HG03025 (cell line): ENCODE measurements at regions not wholly inside any gene's neighbourhood (a gene's known extent, or its start where the extent isn't known, plus 50 kb on each side); places are given as distances from the start of the nearest gene placed in this dataset.
"Not testable (repeated sequence)": the region's sequence is repeated elsewhere in the genome, so short reads cannot be mapped to it uniquely, and the experiment has no call there.

ENCODE experiments used
- ATAC-seq: cut with Tn5 transposase; IDR thresholded peaks from one replicate; pipeline ENCODE4 v1.9.1; 2021; ENCODE audit warnings: mild to moderate bottlenecking, moderate library complexity; ENCODE audit not compliant: unreplicated experiment, low FRiP score

DNA sequence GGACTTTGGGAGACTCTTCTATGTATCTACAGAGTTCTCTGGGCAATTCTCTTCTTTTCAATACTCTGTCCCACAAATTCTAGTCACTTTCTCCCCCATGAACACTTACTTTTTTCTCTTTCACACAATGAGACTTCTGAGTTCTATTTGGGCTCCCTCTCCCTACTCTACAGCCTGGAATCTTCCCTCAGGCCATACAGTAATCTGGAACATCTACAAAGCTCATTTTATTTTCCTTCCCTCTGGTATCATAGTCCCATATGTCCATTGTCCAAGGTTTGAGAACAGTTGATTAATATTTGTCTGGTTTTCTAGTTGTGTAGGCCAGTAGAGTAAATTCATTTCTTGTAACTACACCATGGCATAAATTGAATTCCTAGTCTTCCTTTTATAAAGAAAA, 544.6 kb upstream of the RAG2 start:
- no peak for ATAC-seq

DNA sequence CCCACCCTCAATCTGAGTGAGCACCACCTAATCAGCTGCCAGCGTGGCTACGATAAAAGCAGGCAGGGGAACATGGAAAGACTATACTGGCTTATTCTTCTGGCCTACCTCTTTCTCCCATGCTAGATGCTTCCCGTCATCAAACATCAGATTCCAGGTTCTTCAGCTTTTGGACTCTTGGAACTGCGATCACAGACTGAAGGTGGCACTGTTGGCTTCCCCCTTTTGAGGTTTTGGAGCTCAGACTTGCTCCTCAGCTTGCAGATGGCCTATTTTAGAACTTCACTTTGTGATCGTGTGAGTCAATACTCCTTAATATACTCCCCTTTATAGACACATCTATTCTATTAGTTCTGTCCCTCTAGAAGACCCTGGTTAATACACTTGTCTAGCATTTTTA, 543.7 kb upstream of the RAG2 start:
- no peak for ATAC-seq

DNA sequence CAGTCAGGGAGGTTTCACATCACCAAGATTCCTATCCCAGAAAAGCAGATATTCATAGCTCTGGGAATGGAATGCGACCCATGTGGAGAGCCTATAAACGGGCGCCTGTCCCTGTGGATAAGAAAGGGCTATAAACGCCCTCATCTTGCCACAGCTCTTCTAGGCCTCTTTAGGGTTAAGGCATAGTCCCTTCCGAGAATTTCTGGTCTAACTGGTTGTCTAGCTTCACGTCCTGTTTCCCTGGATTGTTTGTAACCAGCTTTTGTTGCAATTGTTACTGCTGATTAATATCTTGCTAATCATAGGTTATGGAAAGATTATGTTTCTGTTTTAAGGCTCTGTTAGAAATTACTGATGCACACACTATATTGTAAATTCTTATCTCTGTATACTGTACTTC, 537.6 kb upstream of the RAG2 start:
- not testable (repeated sequence) for ATAC-seq

DNA sequence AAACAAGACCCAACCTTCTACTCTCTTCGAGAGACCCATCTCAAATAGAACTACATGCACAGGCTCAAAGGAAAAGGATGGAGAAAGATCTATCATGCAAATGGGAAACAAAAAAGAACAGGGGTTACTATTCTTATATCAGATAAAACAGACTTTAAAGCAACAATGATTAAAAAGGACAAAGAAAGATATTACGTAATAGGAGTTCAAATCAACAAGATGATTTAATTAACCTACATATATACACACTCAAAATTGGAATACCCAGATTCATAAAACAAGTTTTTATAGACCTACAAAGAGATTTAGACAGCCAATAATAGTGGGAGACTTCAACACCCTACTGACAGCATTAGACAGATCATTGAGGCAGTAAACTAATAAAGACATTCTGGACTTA, 536.6 kb upstream of the RAG2 start:
- ATAC-seq = no peak

DNA sequence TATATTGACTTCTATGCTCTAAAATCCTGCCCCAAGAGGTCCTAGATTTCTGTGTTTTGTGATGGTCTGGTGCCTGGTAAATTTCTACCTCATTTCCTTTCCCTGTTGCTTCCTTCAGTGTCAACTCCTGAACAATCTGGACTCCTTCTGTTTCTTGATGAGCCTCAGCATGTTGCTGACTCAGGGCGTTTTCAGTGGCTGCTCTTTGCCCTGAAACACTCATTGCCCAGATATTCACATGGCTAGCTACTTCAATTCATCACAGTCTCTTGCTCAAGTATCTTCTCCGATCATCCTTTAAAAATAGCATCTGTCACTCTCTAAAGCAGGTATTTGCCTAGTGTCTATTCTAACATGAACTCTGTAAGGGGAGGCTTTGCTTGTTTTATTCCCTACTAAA, 526.3 kb upstream of the RAG2 start:
- ATAC-seq = no peak

DNA sequence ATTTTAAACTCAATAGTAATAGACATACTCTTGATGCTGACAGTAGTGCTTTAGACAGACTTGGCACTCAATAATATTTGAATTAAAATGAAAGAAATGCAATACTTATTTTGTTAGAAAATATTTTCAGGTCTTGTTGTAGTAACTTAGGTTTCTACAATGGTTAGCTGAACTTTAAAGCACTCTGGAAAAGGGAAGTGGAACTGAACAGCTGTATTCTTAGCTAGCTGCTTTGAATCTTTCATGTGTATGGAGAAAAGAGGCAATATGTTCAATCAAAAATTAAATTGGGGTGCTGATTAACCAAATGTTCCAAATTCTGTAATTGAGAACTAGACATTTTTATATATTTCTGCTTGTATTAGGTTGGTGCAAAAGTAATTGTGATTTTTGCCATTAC, 517.9 kb upstream of the RAG2 start:
- ATAC-seq = peak; percentile 76

DNA sequence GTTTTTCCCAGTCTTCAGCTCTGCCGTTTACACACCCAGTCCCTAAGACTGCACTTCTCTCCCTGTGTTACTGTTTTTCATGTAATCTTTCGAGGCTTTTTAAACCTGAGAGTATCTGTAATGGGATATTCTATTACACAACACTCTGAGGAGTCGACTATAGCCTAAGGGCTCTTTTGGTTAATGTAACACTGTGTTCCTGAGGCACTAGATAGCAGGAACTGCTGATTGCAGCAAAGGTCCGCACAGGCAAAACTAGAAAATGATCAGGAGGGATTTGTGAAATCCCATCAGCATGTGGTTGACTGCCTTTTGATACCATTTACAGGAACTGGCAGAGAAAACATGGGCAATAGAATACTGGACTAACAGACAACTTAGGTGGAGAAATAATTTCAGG, 512.3 kb upstream of the RAG2 start:
- ATAC-seq = no peak

DNA sequence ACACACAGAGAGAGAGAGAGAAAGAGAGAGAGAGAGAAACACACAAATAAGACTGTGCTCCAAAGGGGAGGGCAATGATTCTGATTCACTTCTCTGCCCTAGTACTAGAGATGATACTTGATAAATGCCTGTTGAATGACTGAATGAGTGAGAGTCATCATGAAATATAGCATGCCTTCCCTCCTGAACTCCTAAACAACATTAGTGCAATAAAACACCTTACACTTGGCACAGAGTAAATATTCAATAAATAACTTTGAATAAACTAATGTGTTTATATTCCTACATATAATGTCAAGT, 511.2 kb upstream of the RAG2 start:
- no peak for ATAC-seq

DNA sequence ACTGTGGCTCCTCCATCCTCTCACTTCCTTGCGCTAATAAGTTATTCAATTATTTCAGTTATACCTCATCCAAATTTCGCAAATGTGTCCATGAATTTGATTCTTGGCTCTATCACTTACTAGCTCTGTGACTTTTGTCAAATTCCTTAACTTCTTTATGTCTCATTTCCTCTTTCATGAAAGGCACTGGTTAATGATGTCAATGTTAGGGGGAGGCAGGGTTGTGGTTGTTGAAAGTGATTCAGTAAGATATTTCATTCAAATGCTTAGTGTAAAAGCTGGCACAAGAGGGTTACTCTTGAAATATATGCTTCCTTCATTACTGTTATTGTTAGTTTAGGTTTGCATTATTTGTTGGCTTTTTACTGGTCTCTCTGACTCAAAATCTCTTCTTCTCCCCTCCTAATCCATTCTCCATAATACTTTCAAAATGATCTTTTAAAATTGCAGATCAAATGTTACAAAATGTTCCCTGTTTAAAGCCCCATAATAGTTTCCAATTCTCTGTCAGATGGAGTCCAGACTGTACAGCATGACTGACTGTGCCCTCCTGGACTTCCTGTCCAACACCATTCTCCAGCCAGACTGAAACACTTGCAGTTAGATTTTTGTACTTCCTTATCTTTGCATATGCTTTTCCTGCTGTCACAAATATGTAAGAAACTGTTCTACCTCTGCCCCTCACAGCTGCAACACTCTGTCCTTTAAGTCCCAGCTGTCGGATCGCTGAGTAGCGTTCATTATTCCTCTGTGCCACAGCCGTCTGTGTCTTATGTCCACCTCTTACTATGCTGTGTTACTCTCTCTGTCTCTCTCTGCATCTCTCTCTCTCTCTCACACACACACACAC, 510.6 kb upstream of the RAG2 start:
- no peak for ATAC-seq

DNA sequence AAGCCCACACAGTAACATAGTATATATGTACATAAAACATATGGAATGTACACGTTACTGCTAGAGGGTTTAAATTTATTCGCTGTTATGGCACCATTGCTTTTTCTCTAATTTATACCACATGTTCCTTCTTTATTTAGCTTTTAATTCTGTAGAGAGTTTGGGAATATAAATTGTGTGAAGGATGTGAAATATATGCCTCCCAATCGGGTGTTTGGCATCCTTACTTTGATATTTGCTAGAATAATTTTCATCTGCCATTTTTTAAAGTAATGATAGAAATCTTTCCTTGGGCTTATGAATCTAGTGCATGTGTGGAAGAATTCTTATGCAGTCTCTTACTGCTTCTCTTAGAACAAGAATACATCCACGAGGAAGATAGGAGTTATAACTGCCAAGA, 509.8 kb upstream of the RAG2 start:
- ATAC-seq = no peak

DNA sequence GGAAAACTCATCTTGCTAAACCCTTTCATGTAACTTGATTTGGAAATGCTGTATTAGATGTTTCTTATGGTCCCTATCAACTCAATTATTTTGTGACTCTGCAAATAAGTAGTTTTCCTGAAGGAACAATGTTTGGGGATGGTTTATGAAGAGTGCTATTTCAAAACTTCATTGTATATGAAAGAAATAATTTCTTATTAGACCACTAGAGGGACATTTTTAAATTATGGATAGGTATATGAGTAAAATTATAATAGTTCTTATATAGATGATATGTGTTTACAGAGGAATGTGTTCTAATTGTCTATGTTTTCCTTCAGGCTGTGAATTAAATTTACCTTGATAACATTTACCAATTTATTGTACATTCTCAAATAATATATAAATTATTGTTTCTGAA, 509.4 kb upstream of the RAG2 start:
- no peak for ATAC-seq

DNA sequence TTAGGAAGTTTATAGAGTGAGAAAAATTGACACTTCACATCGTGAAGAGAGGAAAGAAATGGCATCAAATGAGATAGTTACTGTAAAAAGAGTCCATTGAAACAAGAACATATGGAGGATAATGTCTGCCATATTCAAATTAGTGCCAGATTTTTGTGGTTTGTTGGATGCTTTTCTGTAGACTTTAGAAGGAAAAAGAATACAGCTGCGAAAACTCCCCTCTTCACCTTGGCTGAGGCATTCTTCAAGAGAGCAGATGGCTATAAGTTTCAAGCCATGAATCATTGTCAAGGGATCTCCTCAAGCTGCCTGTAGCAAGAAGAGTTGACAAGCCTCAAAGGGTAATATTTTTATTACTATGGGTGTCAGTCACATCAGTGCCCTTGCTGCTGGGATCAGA, 507.4 kb upstream of the RAG2 start:
- no peak for ATAC-seq

DNA sequence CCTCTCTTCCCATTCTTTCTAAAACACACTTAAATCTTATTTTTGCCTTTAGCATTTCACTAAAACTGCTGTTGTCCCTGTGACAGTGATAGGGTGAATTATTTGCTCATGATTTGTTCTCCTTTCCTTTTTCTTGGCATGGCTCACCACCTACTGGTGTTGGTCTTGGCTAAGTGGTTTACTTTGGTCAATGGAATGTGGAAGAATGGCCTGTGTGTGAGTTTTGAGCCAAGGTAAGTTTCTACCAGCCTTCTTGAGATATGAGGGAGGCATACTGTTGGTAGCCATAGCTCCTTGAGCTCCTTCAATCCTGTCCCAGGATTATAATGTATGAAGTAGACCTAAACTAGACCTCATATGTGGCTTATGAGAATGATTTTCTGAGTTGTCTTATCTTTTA, 506.3 kb upstream of the RAG2 start:
- no peak for ATAC-seq

DNA sequence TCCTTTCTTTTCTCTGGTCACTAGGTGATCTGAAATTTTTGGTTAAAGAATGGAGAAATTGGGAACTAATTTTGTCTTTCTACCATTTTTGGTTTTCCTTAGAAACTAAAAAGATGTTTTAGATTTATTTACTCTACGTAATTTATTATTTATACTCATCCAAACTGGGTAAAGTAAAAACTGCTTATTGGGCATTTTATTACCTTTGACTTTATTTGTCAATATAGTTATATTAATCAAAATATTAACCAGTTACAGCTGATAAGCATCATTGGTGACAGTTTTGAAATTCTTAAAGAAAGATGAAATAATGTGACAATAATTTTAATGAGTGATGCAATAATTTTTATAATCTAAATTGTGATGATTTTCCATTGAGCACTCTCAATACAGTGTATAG, 502.0 kb upstream of the RAG2 start:
- ATAC-seq = no peak

DNA sequence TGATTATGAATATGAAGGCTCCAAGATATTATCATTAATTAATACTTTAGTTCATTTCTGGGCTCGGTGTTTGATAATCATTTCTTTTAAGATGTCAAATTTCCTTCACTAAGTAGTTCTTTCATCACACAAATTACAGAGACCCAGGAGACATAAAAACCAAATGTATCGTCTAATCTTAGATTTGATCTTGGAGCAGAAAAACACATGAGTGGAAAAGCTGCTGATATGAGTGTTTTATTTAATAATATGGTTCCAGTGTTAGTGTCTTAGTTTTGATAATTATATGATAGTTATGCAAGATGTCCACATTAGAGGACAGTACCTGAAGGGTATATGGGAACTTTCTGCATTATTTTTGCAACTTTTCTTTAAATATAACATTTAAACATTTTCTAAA, 494.5 kb upstream of the RAG2 start:
- no peak for ATAC-seq

DNA sequence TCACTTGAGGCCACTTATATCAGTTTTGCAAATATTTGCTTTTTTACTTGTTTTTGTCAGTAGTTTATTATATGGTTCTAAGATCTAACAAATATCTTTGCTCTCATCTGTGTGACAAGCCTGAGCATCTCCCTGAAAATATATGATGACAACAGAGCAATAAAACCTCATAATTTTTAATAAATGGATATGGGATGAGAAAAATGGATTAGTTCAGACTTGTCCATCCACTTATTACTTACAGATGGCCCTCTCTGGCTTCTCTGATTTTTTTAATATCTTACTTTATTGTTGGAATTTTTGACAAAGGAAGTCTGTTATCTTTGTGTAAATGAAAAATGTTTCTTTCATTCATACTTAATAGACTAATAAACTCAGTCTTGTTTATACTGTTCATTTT, 491.4 kb upstream of the RAG2 start:
- no peak for ATAC-seq

DNA sequence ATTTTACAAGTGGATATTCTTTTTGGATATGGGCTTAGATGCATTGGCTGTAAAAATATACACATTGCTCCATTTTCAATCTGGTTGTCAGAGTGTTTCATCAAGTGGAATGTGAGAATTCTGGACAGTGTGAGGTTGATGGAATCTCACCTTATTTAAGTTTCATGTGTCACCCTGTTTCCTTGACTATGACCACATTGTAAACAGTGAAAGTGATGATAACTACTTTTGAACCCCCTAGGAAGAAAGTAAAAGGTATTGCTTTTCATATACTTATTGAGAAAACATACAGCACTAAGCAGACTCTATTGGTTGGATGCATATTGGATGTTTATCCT, 490.5 kb upstream of the RAG2 start:
- no peak for ATAC-seq

DNA sequence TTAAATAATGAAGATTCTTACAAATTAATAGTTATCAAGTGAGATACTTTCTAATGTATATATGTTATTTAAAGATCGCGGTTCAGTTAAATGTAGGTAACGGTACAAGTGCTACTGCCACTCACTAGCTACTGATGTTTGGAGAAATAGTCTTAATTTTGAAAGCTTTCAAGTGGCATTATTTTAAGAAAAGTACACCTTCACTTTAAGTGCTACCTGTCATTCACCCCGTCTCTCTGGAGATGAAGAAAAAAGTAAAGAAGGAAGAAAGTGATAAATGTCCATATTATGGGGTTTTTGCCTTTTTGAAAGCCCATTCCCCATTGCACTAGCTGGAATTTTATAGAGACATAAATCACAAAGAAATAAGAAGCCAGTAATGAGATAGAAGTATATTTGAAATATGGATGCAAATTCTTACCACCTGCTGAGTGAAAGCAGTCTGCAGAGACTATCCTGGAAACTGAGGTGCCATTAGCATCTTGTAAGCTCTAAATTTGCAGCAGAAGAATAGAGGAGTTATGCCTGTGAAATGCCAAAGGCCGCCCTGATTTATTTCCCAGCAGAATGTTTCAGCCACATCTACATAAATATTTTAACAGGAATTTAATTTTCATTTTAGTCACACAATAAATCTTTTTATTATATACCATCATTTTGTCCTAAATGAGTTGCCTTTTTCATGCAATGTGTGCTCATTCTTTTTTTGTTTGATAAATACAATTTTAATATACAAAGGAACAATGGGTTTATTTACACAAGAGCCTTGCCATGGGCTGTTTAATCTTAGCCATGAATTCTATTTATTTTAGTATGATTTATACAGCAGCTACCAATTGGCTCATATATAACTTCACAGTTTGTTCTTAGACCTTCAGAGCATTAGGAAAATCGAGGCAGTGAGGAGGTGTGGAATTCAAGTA, 489.9 kb upstream of the RAG2 start:
- ATAC-seq = no peak

DNA sequence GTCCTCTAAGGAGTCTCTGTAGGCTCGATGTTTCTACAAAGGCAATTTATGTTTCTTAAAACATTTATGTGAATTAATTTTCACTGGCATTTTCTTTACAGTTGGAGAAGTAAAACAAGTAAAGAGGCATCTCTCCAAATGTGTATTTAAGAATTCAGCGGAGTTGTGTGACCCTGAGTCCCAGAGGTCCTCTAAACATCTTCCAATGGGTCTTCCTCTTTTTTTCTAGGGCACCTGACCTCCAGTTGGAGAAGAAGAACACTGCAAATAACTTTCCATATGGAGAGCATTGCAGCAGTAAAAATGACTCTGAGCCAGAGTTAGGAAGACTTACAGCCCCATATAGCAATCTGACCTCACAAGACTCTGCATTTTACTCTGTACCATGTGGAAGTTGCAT, 480.5 kb upstream of the RAG2 start:
- no peak for ATAC-seq

DNA sequence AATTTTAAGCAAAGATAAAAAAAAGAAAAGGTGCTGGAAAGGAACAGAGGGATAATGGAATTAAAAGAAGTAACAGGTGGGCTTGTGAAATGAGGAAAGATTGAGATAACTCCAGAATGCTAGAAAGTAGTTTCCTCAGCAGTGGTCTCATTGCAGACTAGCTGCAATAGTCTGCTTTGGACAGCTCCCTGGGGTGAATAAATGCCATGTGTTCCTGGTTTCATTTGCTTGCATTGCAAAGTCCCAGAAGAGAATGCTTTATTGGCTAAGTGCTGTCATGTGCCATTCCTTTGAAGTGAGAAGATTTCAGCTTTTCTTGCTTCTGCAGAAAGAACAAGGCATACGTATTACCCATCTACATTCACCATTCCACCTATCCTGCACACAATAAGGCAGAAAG, 478.8 kb upstream of the RAG2 start:
- ATAC-seq = no peak

DNA sequence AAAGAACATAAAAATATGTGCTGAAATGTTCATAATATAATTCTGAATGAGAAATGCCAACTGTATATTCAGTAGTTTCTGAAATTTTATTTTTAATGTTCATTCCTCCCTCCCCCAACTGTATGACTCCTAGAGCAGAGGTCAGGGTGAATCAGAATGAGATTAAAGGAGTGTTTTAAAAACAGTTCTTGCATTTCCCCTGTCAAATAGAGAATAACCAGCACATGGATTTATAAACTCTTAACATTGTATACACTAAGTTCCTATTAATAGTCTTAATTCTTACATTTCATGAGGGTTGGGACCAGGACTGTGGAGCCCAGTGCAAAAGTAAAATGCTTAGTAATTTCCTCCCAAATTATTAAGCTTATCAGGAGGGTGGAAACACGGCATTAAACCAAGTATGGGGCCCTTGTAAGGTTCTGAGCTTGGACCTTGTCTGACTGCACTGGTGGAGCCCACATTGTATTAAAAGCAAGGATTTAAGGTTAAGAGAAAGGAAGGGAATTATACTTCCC, 474.6 kb upstream of the RAG2 start:
- no peak for ATAC-seq

DNA sequence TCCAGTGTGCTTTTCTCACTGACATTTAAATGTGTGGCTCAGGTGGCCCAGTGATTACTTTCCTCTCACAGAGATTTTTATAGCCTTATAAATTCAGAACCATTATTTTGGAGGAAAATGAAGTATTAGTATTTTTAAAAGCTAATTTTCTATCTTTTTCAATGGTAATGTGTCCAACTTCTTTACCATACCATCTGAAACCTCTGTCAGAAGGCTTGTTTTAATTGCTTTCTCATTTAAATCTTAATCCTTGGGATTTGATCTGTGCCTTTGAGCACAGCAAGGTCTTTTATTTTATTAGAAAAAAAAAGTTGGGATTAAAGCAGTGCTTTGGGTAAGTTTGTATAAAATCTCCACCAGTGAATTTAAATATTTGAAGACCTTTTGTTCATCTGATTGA, 452.3 kb upstream of the RAG2 start:
- ATAC-seq = no peak
